GM19324 (cell line): ENCODE measurements at regions not wholly inside any gene's neighbourhood (a gene's known extent, or its start where the extent isn't known, plus 50 kb on each side); places are given as distances from the start of the nearest gene placed in this dataset.
"Not testable (repeated sequence)": the region's sequence is repeated elsewhere in the genome, so short reads cannot be mapped to it uniquely, and the experiment has no call there.

Experiments used
- ATAC-seq: cut with Tn5 transposase; IDR thresholded peaks from one replicate; pipeline ENCODE4 v1.9.1; 2021; ENCODE audit warnings: mild to moderate bottlenecking, moderate library complexity; ENCODE audit not compliant: unreplicated experiment, low FRiP score

GRCh38 chr11:42901084-42901483 lies 410.7 kb upstream of the API5 start:
- no peak for ATAC-seq

GRCh38 chr11:42906226-42906625 lies 405.6 kb upstream of the API5 start:
- ATAC-seq, result no peak

GRCh38 chr11:42913731-42914130 lies 398.1 kb upstream of the API5 start:
- peak; percentile 66 for ATAC-seq

GRCh38 chr11:42923651-42924050 lies 388.1 kb upstream of the API5 start:
- ATAC-seq, result no peak

- ATAC-seq, result no peak
These were observed 385.9 kb upstream of the API5 start for GRCh38 chr11:42925916-42926315.

- no peak for ATAC-seq
These were observed 364.4 kb upstream of the API5 start for GRCh38 chr11:42947405-42947804.

GRCh38 chr11:42949738-42950376 lies 361.9 kb upstream of the API5 start:
- ATAC-seq, result not testable (repeated sequence)

GRCh38 chr11:42951266-42951665 lies 360.5 kb upstream of the API5 start:
- no peak for ATAC-seq

- no peak for ATAC-seq
These were observed 354.0 kb upstream of the API5 start for GRCh38 chr11:42957831-42958230.

GRCh38 chr11:42958635-42959034 lies 353.2 kb upstream of the API5 start:
- no peak for ATAC-seq

GRCh38 chr11:42960521-42961088 lies 351.2 kb upstream of the API5 start:
- ATAC-seq, result no peak

GRCh38 chr11:42967653-42968052 lies 344.1 kb upstream of the API5 start:
- no peak for ATAC-seq

GRCh38 chr11:42972741-42973140 lies 339.1 kb upstream of the API5 start:
- ATAC-seq, result no peak

- no peak for ATAC-seq
These were observed 337.2 kb upstream of the API5 start for GRCh38 chr11:42974510-42975179.

- ATAC-seq, result no peak
These were observed 336.6 kb upstream of the API5 start for GRCh38 chr11:42975180-42975529.

- ATAC-seq, result no peak
These were observed 335.1 kb upstream of the API5 start for GRCh38 chr11:42976636-42977217.

GRCh38 chr11:42992594-42992993 lies 319.2 kb upstream of the API5 start:
- no peak for ATAC-seq

GRCh38 chr11:42996421-42997307 lies 315.1 kb upstream of the API5 start:
- no peak for ATAC-seq

- ATAC-seq, result not testable (repeated sequence)
These were observed 306.9 kb upstream of the API5 start for GRCh38 chr11:43004879-43005278.

- ATAC-seq, result no peak
These were observed 301.8 kb upstream of the API5 start for GRCh38 chr11:43010042-43010441.

- no peak for ATAC-seq
These were observed 299.2 kb upstream of the API5 start for GRCh38 chr11:43012606-43013005.
